GM12878 (cell line): ENCODE measurements at regions not wholly inside any gene's neighbourhood (a gene's known extent, or its start where the extent isn't known, plus 50 kb on each side); places are given as distances from the start of the nearest gene placed in this dataset.

Experiments
- ATAC-seq: fragments of 200-7000 bp; cut with Tn5 transposase; 3 replicates; pipeline ENCODE4 v1.9.1; 2020; ENCODE audit warnings: mild to moderate bottlenecking, moderate library complexity
- BruUV-seq: library from RNA; stranded (reverse); fragments of 400-500 nt; replicated peaks from 2 replicates; lab custom pipeline; 2021; lab: Mats Ljungman, UMichigan
- CTCF ChIA-PET: fragments of 300-600 bp; sonication (Branson Sonifier 250); formaldehyde crosslinking; extraction: SDS; loops from one replicate; lab custom pipeline; 2021; ENCODE audit warnings: inconsistent platforms; lab: Yijun Ruan, JAX
- POLR2A ChIA-PET: fragments of 350-600 bp; formaldehyde crosslinking; extraction: SDS; loops from one replicate; lab custom pipeline; 2021; ENCODE audit warnings: inconsistent platforms; lab: Charles Lee
- RAD21 ChIA-PET: fragments of 300-600 bp; sonication (Branson Sonifier 250); formaldehyde crosslinking; loops from one replicate; lab custom pipeline; 2023; ENCODE audit warnings: antibody characterized with exemption; ENCODE audit not compliant: unreplicated experiment; lab: Charles Lee
- SMC1A ChIA-PET: fragments of 300-600 bp; sonication (Branson Sonifier 250); formaldehyde crosslinking; loops from one replicate; lab custom pipeline; 2023; ENCODE audit not compliant: unreplicated experiment, uncharacterized antibody; lab: Charles Lee
- DNase-seq: peaks from one replicate; pipeline ENCODE4 v3.0.0-alpha.2; 2011; ENCODE audit warnings: low read depth, low spot score
- FAIRE-seq: peaks from 3 replicates; lab custom pipeline; 2011; peaks lifted over from hg19 to GRCh38; lab: Jason Lieb, UNC
- H2AFZ ChIP-seq: 2 replicates; pipeline ENCODE4 v1.6.0; 2011; ENCODE audit warnings: low read depth, low read length, control low read depth; ENCODE audit not compliant: control insufficient read depth
- H3K27ac ChIP-seq: 2 replicates; pipeline ENCODE4 v1.5.1; 2011; ENCODE audit warnings: control low read depth; ENCODE audit not compliant: control insufficient read depth, insufficient read depth
- H3K27me3 ChIP-seq, 2 experiments: replicated peaks in 1 of 2; 2 replicates each; pipeline versions ENCODE4 v1.6.0 to v1.6.1; 2011; ENCODE audit warnings: low read length in 1 of 2; ENCODE audit not compliant: control insufficient read depth in 2 of 2, insufficient read depth in 2 of 2
- H3K36me3 ChIP-seq, 2 experiments: 2 replicates each; pipeline ENCODE4 v1.5.1; 2011; ENCODE audit warnings: low read length in 1 of 2; ENCODE audit not compliant: control insufficient read depth in 2 of 2, insufficient read depth in 2 of 2
- H3K4me1 ChIP-seq: 2 replicates; pipeline ENCODE4 v1.6.1; 2011; ENCODE audit warnings: mild to moderate bottlenecking, low read length, moderate library complexity, mixed read lengths; ENCODE audit not compliant: control insufficient read depth, insufficient read depth
- H3K4me2 ChIP-seq: 2 replicates; pipeline ENCODE4 v1.6.0; 2011; ENCODE audit warnings: control low read depth; ENCODE audit not compliant: control insufficient read depth, insufficient read depth
- H3K4me3 ChIP-seq: fragments of 200-600 bp; sonication (generic); 2 replicates; pipeline ENCODE4 v1.5.1; 2016
- H3K79me2 ChIP-seq: 2 replicates; pipeline ENCODE4 v1.6.0; 2011; ENCODE audit warnings: low read length; ENCODE audit not compliant: control insufficient read depth, insufficient read depth
- H3K9ac ChIP-seq: 2 replicates; pipeline ENCODE4 v1.8.0; 2011; ENCODE audit warnings: low read length, control low read depth, mixed read lengths; ENCODE audit not compliant: control insufficient read depth, insufficient read depth
- H3K9me3 ChIP-seq: replicated peaks from 3 replicates; pipeline ENCODE4 v1.5.1; 2011; ENCODE audit warnings: mild to moderate bottlenecking, low read length; ENCODE audit not compliant: control insufficient read depth, insufficient read depth
- H4K20me1 ChIP-seq: 2 replicates; pipeline ENCODE4 v1.6.0; 2011; ENCODE audit not compliant: control insufficient read depth, insufficient read depth
- SIN3A ChIP-seq: IDR thresholded peaks from 2 replicates; pipeline ENCODE4 v1.6.1; 2012; ENCODE audit warnings: low read depth, low read length, improper control_type of control experiment
- STAT3 ChIP-seq: IDR thresholded peaks from 2 replicates; pipeline ENCODE4 v1.6.1; 2011; ENCODE audit warnings: low read depth, low read length, improper control_type of control experiment
- TCF12 ChIP-seq: IDR thresholded peaks from 2 replicates; pipeline ENCODE4 v1.6.1; 2011; ENCODE audit warnings: low read depth, mild to moderate bottlenecking, low read length
- ZNF207 ChIP-seq: fragments of 450-650 bp; IDR thresholded peaks from 2 replicates; pipeline ENCODE4 v1.6.1; 2014; ENCODE audit warnings: antibody characterized with exemption, mild to moderate bottlenecking, borderline replicate concordance
- WGBS: methylation state at CpG from one replicate; pipeline ENCODE4 v1.1.6; 2016; ENCODE audit warnings: low lambda C conversion rate; ENCODE audit not compliant: insufficient replicate concordance, insufficient coverage; ENCODE audit errors: missing lambda C conversion rate; 5-methylcytosine and 5-hydroxymethylcytosine counted together
- in situ Hi-C: fragments of 300-500 bp; cut with MboI; formaldehyde crosslinking; loops from 9 replicates; pipeline ENCODE4 v1.14.3; 2018; ENCODE audit warnings: mixed read lengths
- intact Hi-C: fragments of 100-400 bp; cut with micrococcal nuclease; formaldehyde crosslinking; loops from one replicate; pipeline ENCODE4 v1.14.2; 2022; ENCODE audit not compliant: unreplicated experiment
- TF ChIP-seq, protein P1 (sequence below): fragments of 450-650 bp; IDR thresholded peaks from 2 replicates; pipeline ENCODE4 v1.6.1; 2017; ENCODE audit warnings: antibody characterized with exemption, mild to moderate bottlenecking, moderate library complexity
- TF ChIP-seq, protein P2 (sequence below): fragments of 450-650 bp; IDR thresholded peaks from 2 replicates; pipeline ENCODE4 v1.6.1; 2017; ENCODE audit warnings: low read depth, mild to moderate bottlenecking, moderate library complexity
- TF ChIP-seq, protein P3 (sequence below): fragments of 450-650 bp; IDR thresholded peaks from 2 replicates; pipeline ENCODE4 v1.6.1; 2017; ENCODE audit warnings: mild to moderate bottlenecking, moderate library complexity

DNA sequence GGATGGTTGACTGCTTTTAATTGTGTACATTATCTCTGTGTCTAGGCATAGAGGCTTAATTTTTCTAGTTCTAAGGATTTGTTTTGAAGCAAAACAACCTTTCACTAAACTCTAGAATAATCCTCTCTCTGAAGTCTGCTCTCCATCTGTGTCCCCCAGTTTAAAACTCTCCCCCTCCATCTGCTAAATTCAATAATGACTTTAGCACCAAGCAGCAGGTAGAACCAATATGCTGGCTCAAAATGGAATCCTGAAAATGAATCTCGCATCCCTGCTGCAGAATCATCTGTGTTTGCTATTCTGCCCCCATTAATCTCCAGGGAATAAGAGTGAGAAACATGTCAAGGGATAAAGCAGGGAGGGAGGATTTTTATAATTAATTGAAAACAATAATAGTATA lies 111.8 kb downstream of the TUSC7 start:
- DNase-seq = no peak
- TF ChIP-seq, protein P1, sequence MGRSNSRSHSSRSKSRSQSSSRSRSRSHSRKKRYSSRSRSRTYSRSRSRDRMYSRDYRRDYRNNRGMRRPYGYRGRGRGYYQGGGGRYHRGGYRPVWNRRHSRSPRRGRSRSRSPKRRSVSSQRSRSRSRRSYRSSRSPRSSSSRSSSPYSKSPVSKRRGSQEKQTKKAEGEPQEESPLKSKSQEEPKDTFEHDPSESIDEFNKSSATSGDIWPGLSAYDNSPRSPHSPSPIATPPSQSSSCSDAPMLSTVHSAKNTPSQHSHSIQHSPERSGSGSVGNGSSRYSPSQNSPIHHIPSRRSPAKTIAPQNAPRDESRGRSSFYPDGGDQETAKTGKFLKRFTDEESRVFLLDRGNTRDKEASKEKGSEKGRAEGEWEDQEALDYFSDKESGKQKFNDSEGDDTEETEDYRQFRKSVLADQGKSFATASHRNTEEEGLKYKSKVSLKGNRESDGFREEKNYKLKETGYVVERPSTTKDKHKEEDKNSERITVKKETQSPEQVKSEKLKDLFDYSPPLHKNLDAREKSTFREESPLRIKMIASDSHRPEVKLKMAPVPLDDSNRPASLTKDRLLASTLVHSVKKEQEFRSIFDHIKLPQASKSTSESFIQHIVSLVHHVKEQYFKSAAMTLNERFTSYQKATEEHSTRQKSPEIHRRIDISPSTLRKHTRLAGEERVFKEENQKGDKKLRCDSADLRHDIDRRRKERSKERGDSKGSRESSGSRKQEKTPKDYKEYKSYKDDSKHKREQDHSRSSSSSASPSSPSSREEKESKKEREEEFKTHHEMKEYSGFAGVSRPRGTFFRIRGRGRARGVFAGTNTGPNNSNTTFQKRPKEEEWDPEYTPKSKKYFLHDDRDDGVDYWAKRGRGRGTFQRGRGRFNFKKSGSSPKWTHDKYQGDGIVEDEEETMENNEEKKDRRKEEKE = no peak
- TF ChIP-seq TCF12 (no peak), STAT3 (no peak), SIN3A (no peak), ZNF207 (no peak)
- TF ChIP-seq, protein P2, sequence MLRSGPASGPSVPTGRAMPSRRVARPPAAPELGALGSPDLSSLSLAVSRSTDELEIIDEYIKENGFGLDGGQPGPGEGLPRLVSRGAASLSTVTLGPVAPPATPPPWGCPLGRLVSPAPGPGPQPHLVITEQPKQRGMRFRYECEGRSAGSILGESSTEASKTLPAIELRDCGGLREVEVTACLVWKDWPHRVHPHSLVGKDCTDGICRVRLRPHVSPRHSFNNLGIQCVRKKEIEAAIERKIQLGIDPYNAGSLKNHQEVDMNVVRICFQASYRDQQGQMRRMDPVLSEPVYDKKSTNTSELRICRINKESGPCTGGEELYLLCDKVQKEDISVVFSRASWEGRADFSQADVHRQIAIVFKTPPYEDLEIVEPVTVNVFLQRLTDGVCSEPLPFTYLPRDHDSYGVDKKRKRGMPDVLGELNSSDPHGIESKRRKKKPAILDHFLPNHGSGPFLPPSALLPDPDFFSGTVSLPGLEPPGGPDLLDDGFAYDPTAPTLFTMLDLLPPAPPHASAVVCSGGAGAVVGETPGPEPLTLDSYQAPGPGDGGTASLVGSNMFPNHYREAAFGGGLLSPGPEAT = no peak
- TF ChIP-seq, protein P3, sequence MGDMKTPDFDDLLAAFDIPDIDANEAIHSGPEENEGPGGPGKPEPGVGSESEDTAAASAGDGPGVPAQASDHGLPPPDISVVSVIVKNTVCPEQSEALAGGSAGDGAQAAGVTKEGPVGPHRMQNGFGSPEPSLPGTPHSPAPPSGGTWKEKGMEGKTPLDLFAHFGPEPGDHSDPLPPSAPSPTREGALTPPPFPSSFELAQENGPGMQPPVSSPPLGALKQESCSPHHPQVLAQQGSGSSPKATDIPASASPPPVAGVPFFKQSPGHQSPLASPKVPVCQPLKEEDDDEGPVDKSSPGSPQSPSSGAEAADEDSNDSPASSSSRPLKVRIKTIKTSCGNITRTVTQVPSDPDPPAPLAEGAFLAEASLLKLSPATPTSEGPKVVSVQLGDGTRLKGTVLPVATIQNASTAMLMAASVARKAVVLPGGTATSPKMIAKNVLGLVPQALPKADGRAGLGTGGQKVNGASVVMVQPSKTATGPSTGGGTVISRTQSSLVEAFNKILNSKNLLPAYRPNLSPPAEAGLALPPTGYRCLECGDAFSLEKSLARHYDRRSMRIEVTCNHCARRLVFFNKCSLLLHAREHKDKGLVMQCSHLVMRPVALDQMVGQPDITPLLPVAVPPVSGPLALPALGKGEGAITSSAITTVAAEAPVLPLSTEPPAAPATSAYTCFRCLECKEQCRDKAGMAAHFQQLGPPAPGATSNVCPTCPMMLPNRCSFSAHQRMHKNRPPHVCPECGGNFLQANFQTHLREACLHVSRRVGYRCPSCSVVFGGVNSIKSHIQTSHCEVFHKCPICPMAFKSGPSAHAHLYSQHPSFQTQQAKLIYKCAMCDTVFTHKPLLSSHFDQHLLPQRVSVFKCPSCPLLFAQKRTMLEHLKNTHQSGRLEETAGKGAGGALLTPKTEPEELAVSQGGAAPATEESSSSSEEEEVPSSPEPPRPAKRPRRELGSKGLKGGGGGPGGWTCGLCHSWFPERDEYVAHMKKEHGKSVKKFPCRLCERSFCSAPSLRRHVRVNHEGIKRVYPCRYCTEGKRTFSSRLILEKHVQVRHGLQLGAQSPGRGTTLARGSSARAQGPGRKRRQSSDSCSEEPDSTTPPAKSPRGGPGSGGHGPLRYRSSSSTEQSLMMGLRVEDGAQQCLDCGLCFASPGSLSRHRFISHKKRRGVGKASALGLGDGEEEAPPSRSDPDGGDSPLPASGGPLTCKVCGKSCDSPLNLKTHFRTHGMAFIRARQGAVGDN = no peak
- no TSS peak for BruUV-seq
- Histone ChIP-seq H3K4me2 (no peak overlapping the region), H3K9ac (no peak overlapping the region), H4K20me1 (no peaks in the 10 kb centered on the region), H3K36me3 (no peaks in the 10 kb centered on the region), H2AFZ (no peak overlapping the region), H3K9me3 (no peaks in the 10 kb centered on the region), H3K79me2 (no peaks in the 10 kb centered on the region), H3K27me3 (no peaks in the 10 kb centered on the region), H3K4me1 (no peaks in the 10 kb centered on the region), H3K27ac (no peak overlapping the region), H3K4me3 (no peak overlapping the region)
- ATAC-seq = no peak
- ChIA-PET POLR2A (no interaction called here), CTCF (no interaction called here), SMC1A (no interaction called here), RAD21 (interaction anchor here (0.9 kb wide), 1 partner anchor 12 kb away, joined by 3 read pairs; no protein-coding TSS in a partner anchor)
- intact Hi-C loops (no loop called here), in situ Hi-C loops (no loop called here)
- FAIRE-seq = no peak
- 5% methylated on average over 1 of the region's 1 CpG for WGBS
